MM.1S (cell line): ENCODE measurements at regions not wholly inside any gene's neighbourhood (a gene's known extent, or its start where the extent isn't known, plus 50 kb on each side); places are given as distances from the start of the nearest gene placed in this dataset.

Experiments used
- DNase-seq: peaks from one replicate; pipeline ENCODE4 v3.0.0-alpha.2; 2015
- H2AFZ ChIP-seq: fragments of 300-600 bp; sonication (generic); 2 replicates; pipeline ENCODE4 v1.6.0; 2016; ENCODE audit warnings: antibody characterized with exemption, low read length
- H3F3A ChIP-seq: fragments of 300-600 bp; sonication (generic); 2 replicates; pipeline ENCODE4 v1.6.1; 2016; ENCODE audit warnings: mild to moderate bottlenecking, antibody characterized with exemption, low read length, moderate library complexity, mixed read lengths; ENCODE audit not compliant: insufficient read depth
- H3K27ac ChIP-seq: fragments of 300-600 bp; sonication (generic); 2 replicates; pipeline ENCODE4 v1.5.1; 2016; ENCODE audit warnings: mild to moderate bottlenecking, low read length
- H3K27me3 ChIP-seq: fragments of 300-600 bp; sonication (generic); replicated peaks from 2 replicates; pipeline ENCODE4 v1.6.0; 2016; ENCODE audit warnings: low read length; ENCODE audit not compliant: insufficient read depth
- H3K36me3 ChIP-seq: fragments of 300-600 bp; sonication (generic); replicated peaks from 2 replicates; pipeline ENCODE4 v1.6.1; 2016; ENCODE audit warnings: mild to moderate bottlenecking, low read length, mixed read lengths; ENCODE audit not compliant: insufficient read depth
- H3K4me1 ChIP-seq: fragments of 300-600 bp; sonication (generic); 2 replicates; pipeline ENCODE4 v1.6.1; 2016; ENCODE audit warnings: low read length, mixed read lengths
- H3K4me2 ChIP-seq: fragments of 300-600 bp; sonication (generic); 2 replicates; pipeline ENCODE4 v1.6.0; 2016; ENCODE audit warnings: low read depth, low read length
- H3K4me3 ChIP-seq: fragments of 300-600 bp; sonication (generic); 2 replicates; pipeline ENCODE4 v1.5.1; 2016; ENCODE audit warnings: low read length, mixed read lengths
- H3K79me2 ChIP-seq: fragments of 300-600 bp; sonication (generic); 2 replicates; pipeline ENCODE4 v1.6.1; 2016; ENCODE audit warnings: mixed run types, low read length, mixed read lengths
- H3K9ac ChIP-seq: fragments of 300-600 bp; sonication (generic); 2 replicates; pipeline ENCODE4 v1.6.1; 2016; ENCODE audit warnings: low read length, mixed read lengths
- H3K9me2 ChIP-seq: fragments of 300-600 bp; sonication (generic); replicated peaks from 2 replicates; pipeline ENCODE4 v1.6.1; 2016; ENCODE audit warnings: mild to moderate bottlenecking, low read length, mixed read lengths; ENCODE audit not compliant: insufficient read depth
- H3K9me3 ChIP-seq: fragments of 300-600 bp; sonication (generic); replicated peaks from 2 replicates; pipeline ENCODE4 v1.6.1; 2016; ENCODE audit warnings: mild to moderate bottlenecking, low read length, mixed read lengths; ENCODE audit not compliant: insufficient read depth
- H4K20me1 ChIP-seq: fragments of 300-600 bp; sonication (generic); 2 replicates; pipeline ENCODE4 v1.6.1; 2016; ENCODE audit warnings: mild to moderate bottlenecking, low read length, moderate library complexity, mixed read lengths; ENCODE audit not compliant: insufficient read depth
- CTCF ChIP-seq: fragments of 300-600 bp; sonication (generic); IDR thresholded peaks from 2 replicates; pipeline ENCODE4 v1.5.1; 2016; ENCODE audit warnings: antibody characterized with exemption, low read length, mixed read lengths
- EZH2 ChIP-seq: fragments of 300-600 bp; sonication (generic); optimal IDR thresholded peaks from 2 replicates; pipeline ENCODE3; 2017; ENCODE audit warnings: low read depth, mild to moderate bottlenecking, antibody characterized with exemption, low read length, mixed read lengths
- EZH2phosphoT487 ChIP-seq: fragments of 300-600 bp; sonication (generic); IDR thresholded peaks from 2 replicates; pipeline ENCODE4 v1.6.1; 2018; ENCODE audit warnings: antibody characterized with exemption, low read length

GRCh38 chr9:86644675-86645034 is 290.4 kb upstream of the TUT7 start:
- Histone ChIP-seq H4K20me1 (no peaks in the 10 kb centered on the region), H3K9me3 (no peaks in the 10 kb centered on the region), H3K36me3 (no peaks in the 10 kb centered on the region), H3K4me1 (no peaks in the 10 kb centered on the region), H3K27me3 (no peaks in the 10 kb centered on the region), H3K9me2 (no peaks in the 10 kb centered on the region), H3K9ac (no peak overlapping the region), H3K4me2 (no peak overlapping the region), H3K4me3 (no peak overlapping the region), H3K27ac (no peak overlapping the region), H3K79me2 (no peaks in the 10 kb centered on the region), H2AFZ (no peak overlapping the region), H3F3A (no peaks in the 10 kb centered on the region)
- DNase-seq = no peak
- no peak for TF ChIP-seq CTCF
- no peak for TF ChIP-seq EZH2phosphoT487
- no peak for TF ChIP-seq EZH2

GRCh38 chr9:86643946-86644674 is 289.9 kb upstream of the TUT7 start:
- Histone ChIP-seq H3K4me1 (no peaks in the 10 kb centered on the region), H3K4me3 (no peak overlapping the region), H3F3A (no peaks in the 10 kb centered on the region), H3K36me3 (no peaks in the 10 kb centered on the region), H3K79me2 (no peaks in the 10 kb centered on the region), H3K9me3 (no peaks in the 10 kb centered on the region), H3K27me3 (no peaks in the 10 kb centered on the region), H4K20me1 (no peaks in the 10 kb centered on the region), H2AFZ (no peak overlapping the region), H3K9ac (no peak overlapping the region), H3K27ac (no peak overlapping the region), H3K9me2 (no peaks in the 10 kb centered on the region), H3K4me2 (no peak overlapping the region)
- no peak for DNase-seq
- TF ChIP-seq CTCF = no peak
- TF ChIP-seq EZH2 = no peak
- no peak for TF ChIP-seq EZH2phosphoT487

- H3K79me2 ChIP-seq = no peaks in the 10 kb centered on the region
- H3K9ac ChIP-seq = no peak overlapping the region
- TF ChIP-seq EZH2phosphoT487 = no peak
- TF ChIP-seq CTCF = no peak
- no peak for TF ChIP-seq EZH2
- no peaks in the 10 kb centered on the region for H3F3A ChIP-seq
- no peaks in the 10 kb centered on the region for H3K4me1 ChIP-seq
- no peak overlapping the region for H2AFZ ChIP-seq
- no peaks in the 10 kb centered on the region for H3K27me3 ChIP-seq
- H3K27ac ChIP-seq = no peak overlapping the region
- no peak overlapping the region for H3K4me2 ChIP-seq
- H3K9me3 ChIP-seq = no peaks in the 10 kb centered on the region
- H4K20me1 ChIP-seq = no peaks in the 10 kb centered on the region
- no peaks in the 10 kb centered on the region for H3K36me3 ChIP-seq
- H3K9me2 ChIP-seq = no peaks in the 10 kb centered on the region
- no peak overlapping the region for H3K4me3 ChIP-seq
- DNase-seq = no peak
These were observed 288.5 kb upstream of the TUT7 start for GRCh38 chr9:86642721-86643120.
